22Rv1 (cell line): ENCODE measurements at regions not wholly inside any gene's neighbourhood (a gene's known extent, or its start where the extent isn't known, plus 50 kb on each side); places are given as distances from the start of the nearest gene placed in this dataset.

Source experiments
- ZFX ChIP-seq: fragments of 450-650 bp; IDR thresholded peaks from 2 replicates; pipeline ENCODE4 v1.6.1; 2017; ENCODE audit warnings: antibody characterized with exemption, borderline replicate concordance
- TF ChIP-seq, protein P1 (sequence below): fragments of 450-650 bp; IDR thresholded peaks from 2 replicates; pipeline ENCODE4 v1.5.1; 2017; ENCODE audit warnings: mild to moderate bottlenecking

DNA sequence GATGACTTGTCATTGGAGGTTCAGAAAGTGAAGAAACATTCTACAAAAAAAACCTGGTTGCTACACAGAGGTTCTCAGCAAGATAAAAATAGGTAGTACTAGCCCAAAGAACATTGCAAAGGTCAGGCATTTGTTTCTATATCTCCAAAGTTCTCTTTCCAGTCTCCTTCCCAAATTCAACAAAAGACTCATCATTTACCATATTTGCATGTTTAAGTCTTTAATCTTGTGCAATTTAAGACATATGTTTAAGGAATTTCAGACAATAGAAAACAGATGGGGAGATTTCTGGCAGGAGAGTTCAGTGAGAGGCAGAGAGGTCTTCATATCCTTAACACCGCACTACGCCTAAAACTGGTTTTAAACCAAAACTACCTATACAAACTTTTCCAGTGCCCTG lies 173.8 kb upstream of the THBS1 start:
- TF ChIP-seq, protein P1, sequence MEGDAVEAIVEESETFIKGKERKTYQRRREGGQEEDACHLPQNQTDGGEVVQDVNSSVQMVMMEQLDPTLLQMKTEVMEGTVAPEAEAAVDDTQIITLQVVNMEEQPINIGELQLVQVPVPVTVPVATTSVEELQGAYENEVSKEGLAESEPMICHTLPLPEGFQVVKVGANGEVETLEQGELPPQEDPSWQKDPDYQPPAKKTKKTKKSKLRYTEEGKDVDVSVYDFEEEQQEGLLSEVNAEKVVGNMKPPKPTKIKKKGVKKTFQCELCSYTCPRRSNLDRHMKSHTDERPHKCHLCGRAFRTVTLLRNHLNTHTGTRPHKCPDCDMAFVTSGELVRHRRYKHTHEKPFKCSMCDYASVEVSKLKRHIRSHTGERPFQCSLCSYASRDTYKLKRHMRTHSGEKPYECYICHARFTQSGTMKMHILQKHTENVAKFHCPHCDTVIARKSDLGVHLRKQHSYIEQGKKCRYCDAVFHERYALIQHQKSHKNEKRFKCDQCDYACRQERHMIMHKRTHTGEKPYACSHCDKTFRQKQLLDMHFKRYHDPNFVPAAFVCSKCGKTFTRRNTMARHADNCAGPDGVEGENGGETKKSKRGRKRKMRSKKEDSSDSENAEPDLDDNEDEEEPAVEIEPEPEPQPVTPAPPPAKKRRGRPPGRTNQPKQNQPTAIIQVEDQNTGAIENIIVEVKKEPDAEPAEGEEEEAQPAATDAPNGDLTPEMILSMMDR = no peak
- TF ChIP-seq ZFX = no peak
